ENCODE measurements at regions not wholly inside any gene's neighbourhood (a gene's known extent, or its start where the extent isn't known, plus 50 kb on each side); places are given as distances from the start of the nearest gene placed in this dataset.

DNA sequence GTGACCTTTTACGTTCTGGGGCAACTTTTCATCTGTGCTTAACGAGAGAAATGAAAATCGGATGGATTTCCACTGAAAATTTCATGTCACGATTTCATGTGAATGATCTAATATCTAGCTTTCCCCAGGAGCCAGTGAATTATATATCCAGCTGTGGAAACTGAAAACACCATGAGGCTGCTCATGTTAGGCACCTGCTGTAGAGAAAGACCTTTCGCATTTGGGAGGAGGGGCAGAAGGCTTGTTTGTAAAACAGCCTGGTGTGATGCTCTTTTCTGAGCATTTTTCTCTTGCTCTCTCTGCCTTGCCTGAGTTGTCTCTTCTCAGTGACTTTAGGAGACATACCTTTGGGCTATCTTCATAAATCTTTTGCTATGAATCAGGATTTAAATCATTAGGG, 84.6 kb upstream of the CYP1B1 start:
- no peak overlapping the region for H3K27ac ChIP-seq (ENCODE audit: low read depth, low read length)
- H3K4me1 ChIP-seq (ENCODE audit: insufficient read depth, low read length) = no peaks in the 10 kb centered on the region
- no peaks in the 10 kb centered on the region for H3K79me2 ChIP-seq (ENCODE audit: insufficient read depth, low read length)
- H4K20me1 ChIP-seq (ENCODE audit: insufficient read depth, low read length) = no peaks in the 10 kb centered on the region
- H3K4me3 ChIP-seq (ENCODE audit: insufficient read depth, low read length) = no peak overlapping the region
- H3K36me3 ChIP-seq (ENCODE audit: insufficient read depth, low read length) = no peaks in the 10 kb centered on the region
- no peak overlapping the region for H2AFZ ChIP-seq (ENCODE audit: low read length)
- H3K4me2 ChIP-seq (ENCODE audit: insufficient read depth, low read length) = no peak overlapping the region
- no peaks in the 10 kb centered on the region for H3K27me3 ChIP-seq (ENCODE audit: insufficient read depth, low read length)
- TF ChIP-seq, protein P1, sequence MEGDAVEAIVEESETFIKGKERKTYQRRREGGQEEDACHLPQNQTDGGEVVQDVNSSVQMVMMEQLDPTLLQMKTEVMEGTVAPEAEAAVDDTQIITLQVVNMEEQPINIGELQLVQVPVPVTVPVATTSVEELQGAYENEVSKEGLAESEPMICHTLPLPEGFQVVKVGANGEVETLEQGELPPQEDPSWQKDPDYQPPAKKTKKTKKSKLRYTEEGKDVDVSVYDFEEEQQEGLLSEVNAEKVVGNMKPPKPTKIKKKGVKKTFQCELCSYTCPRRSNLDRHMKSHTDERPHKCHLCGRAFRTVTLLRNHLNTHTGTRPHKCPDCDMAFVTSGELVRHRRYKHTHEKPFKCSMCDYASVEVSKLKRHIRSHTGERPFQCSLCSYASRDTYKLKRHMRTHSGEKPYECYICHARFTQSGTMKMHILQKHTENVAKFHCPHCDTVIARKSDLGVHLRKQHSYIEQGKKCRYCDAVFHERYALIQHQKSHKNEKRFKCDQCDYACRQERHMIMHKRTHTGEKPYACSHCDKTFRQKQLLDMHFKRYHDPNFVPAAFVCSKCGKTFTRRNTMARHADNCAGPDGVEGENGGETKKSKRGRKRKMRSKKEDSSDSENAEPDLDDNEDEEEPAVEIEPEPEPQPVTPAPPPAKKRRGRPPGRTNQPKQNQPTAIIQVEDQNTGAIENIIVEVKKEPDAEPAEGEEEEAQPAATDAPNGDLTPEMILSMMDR (IDR thresholded peaks at IDR 0.05; ENCODE audit: extremely low read depth, low read depth, low read length) = no peak
- no peak for DNase-seq (ENCODE audit: insufficient read length, low spot score, missing footprints)
- no peaks in the 10 kb centered on the region for H3K9me3 ChIP-seq (ENCODE audit: low read depth, low read length)

- Histone ChIP-seq H3K79me2 (ENCODE audit: insufficient read depth, low read length) (no peaks in the 10 kb centered on the region), H3K4me2 (ENCODE audit: insufficient read depth, low read length) (no peak overlapping the region), H3K4me1 (ENCODE audit: insufficient read depth, low read length) (no peaks in the 10 kb centered on the region), H3K9me3 (ENCODE audit: low read depth, low read length) (no peaks in the 10 kb centered on the region), H3K4me3 (ENCODE audit: insufficient read depth, low read length) (no peak overlapping the region), H4K20me1 (ENCODE audit: insufficient read depth, low read length) (no peaks in the 10 kb centered on the region), H3K27ac (ENCODE audit: low read depth, low read length) (no peak overlapping the region), H3K36me3 (ENCODE audit: insufficient read depth, low read length) (no peaks in the 10 kb centered on the region), H3K27me3 (ENCODE audit: insufficient read depth, low read length) (no peaks in the 10 kb centered on the region), H2AFZ (ENCODE audit: low read length) (no peak overlapping the region)
- TF ChIP-seq, protein P1 (IDR thresholded peaks at IDR 0.05; ENCODE audit: extremely low read depth, low read depth, low read length) = no peak
- DNase-seq (ENCODE audit: insufficient read length, low spot score, missing footprints) = no peak
These were observed 83.6 kb upstream of the CYP1B1 start for GRCh38 chr2:38159597-38159996.

DNA sequence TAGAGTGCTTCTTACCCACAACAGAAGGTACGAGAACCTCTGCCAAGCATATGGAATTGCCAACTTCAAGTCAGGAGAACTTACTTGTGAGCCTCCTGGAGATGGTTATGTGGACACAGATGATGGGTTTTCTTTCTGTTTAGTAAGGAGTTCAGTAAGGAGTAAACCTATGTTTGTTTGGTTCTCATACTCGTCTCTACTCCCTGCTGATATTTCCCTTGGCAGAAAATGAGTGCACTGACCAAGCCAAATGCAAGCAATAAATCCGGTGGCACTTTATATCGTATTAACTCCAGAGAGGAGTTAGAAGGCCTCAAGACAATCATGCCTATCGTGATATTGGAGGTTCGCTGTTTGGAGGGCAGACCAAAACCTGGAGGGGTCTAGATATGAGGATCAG, 83.2 kb upstream of the CYP1B1 start:
- H3K79me2 ChIP-seq (ENCODE audit: insufficient read depth, low read length) = no peaks in the 10 kb centered on the region
- TF ChIP-seq, protein P1 (IDR thresholded peaks at IDR 0.05; ENCODE audit: extremely low read depth, low read depth, low read length) = no peak
- H3K27ac ChIP-seq (ENCODE audit: low read depth, low read length) = no peak overlapping the region
- H3K27me3 ChIP-seq (ENCODE audit: insufficient read depth, low read length) = no peaks in the 10 kb centered on the region
- H3K9me3 ChIP-seq (ENCODE audit: low read depth, low read length) = no peaks in the 10 kb centered on the region
- no peak overlapping the region for H3K4me2 ChIP-seq (ENCODE audit: insufficient read depth, low read length)
- DNase-seq (ENCODE audit: insufficient read length, low spot score, missing footprints) = no peak
- no peak overlapping the region for H2AFZ ChIP-seq (ENCODE audit: low read length)
- no peak overlapping the region for H3K4me3 ChIP-seq (ENCODE audit: insufficient read depth, low read length)
- H3K36me3 ChIP-seq (ENCODE audit: insufficient read depth, low read length) = no peaks in the 10 kb centered on the region
- no peaks in the 10 kb centered on the region for H3K4me1 ChIP-seq (ENCODE audit: insufficient read depth, low read length)
- H4K20me1 ChIP-seq (ENCODE audit: insufficient read depth, low read length) = no peaks in the 10 kb centered on the region

GRCh38 chr2:38158378-38159118, 82.6 kb upstream of the CYP1B1 start:
- no peaks in the 10 kb centered on the region for H4K20me1 ChIP-seq (ENCODE audit: insufficient read depth, low read length)
- no peak for DNase-seq (ENCODE audit: insufficient read length, low spot score, missing footprints)
- no peaks in the 10 kb centered on the region for H3K79me2 ChIP-seq (ENCODE audit: insufficient read depth, low read length)
- no peaks in the 10 kb centered on the region for H3K4me1 ChIP-seq (ENCODE audit: insufficient read depth, low read length)
- H3K27ac ChIP-seq (ENCODE audit: low read depth, low read length) = no peak overlapping the region
- H3K4me3 ChIP-seq (ENCODE audit: insufficient read depth, low read length) = no peak overlapping the region
- TF ChIP-seq, protein P1 (IDR thresholded peaks at IDR 0.05; ENCODE audit: extremely low read depth, low read depth, low read length) = no peak
- no peaks in the 10 kb centered on the region for H3K27me3 ChIP-seq (ENCODE audit: insufficient read depth, low read length)
- H3K9me3 ChIP-seq (ENCODE audit: low read depth, low read length) = no peaks in the 10 kb centered on the region
- H3K36me3 ChIP-seq (ENCODE audit: insufficient read depth, low read length) = no peaks in the 10 kb centered on the region
- no peak overlapping the region for H2AFZ ChIP-seq (ENCODE audit: low read length)
- H3K4me2 ChIP-seq (ENCODE audit: insufficient read depth, low read length) = no peak overlapping the region

All from osteoblast (primary cell).